Spleen (tissue), 7 donors: ENCODE measurements at regions not wholly inside any gene's neighbourhood (a gene's known extent, or its start where the extent isn't known, plus 50 kb on each side); places are given as distances from the start of the nearest gene placed in this dataset.

ENCODE experiments used
- POLR2A ChIP-seq, 3 donors: fragments of 450-650 bp; IDR thresholded peaks; one replicate each; pipeline ENCODE4 v1.5.1; 2017; ENCODE audit warnings: antibody characterized with exemption in 3 of 3, mild to moderate bottlenecking in 1 of 3
- POLR2AphosphoS5 ChIP-seq, 3 donors: sonication (generic); formaldehyde crosslinking; IDR thresholded peaks; one replicate each; pipeline ENCODE4 v1.5.1; 2017; ENCODE audit warnings: antibody characterized with exemption in 3 of 3
- TF ChIP-seq, protein P1 (sequence below), 11 experiments: fragments of 200-600 bp in 7 of 11; fragments of 450-650 bp in 4 of 11; sonication (generic) in 4 of 11; IDR thresholded peaks in 8 of 11; conservative IDR thresholded peaks in 3 of 11; 1 replicate in 7 of 11; 2 replicates in 4 of 11; pipeline versions ENCODE4 v1.4.0 to v1.8.0; 2016 to 2021; ENCODE audit warnings: antibody characterized with exemption in 11 of 11, inconsistent platforms in 4 of 11, mild to moderate bottlenecking in 1 of 11
- donor health status: DM: no; HTN: no; CAD: no; lungs with moderate emphysema.
- donor health status: DM: no; HTN: no; CAD: no.
- donor health status: DM: no; HTN: no; CAD: no.

- TF ChIP-seq POLR2AphosphoS5 (IDR thresholded peaks at IDR 0.05) = no peak
- TF ChIP-seq, protein P1, sequence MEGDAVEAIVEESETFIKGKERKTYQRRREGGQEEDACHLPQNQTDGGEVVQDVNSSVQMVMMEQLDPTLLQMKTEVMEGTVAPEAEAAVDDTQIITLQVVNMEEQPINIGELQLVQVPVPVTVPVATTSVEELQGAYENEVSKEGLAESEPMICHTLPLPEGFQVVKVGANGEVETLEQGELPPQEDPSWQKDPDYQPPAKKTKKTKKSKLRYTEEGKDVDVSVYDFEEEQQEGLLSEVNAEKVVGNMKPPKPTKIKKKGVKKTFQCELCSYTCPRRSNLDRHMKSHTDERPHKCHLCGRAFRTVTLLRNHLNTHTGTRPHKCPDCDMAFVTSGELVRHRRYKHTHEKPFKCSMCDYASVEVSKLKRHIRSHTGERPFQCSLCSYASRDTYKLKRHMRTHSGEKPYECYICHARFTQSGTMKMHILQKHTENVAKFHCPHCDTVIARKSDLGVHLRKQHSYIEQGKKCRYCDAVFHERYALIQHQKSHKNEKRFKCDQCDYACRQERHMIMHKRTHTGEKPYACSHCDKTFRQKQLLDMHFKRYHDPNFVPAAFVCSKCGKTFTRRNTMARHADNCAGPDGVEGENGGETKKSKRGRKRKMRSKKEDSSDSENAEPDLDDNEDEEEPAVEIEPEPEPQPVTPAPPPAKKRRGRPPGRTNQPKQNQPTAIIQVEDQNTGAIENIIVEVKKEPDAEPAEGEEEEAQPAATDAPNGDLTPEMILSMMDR (IDR thresholded peaks at IDR 0.05 in 8 of 11, conservative IDR thresholded peaks at IDR 0.05 in 3 of 11) = no peak
- TF ChIP-seq POLR2A (IDR thresholded peaks at IDR 0.05) = no peak
Observed at GRCh38 chr3:76965122-76965725, 74.7 kb upstream of the ROBO2 start.
